ENCODE measurements at regions not wholly inside any gene's neighbourhood (a gene's known extent, or its start where the extent isn't known, plus 50 kb on each side); places are given as distances from the start of the nearest gene placed in this dataset.

DNA sequence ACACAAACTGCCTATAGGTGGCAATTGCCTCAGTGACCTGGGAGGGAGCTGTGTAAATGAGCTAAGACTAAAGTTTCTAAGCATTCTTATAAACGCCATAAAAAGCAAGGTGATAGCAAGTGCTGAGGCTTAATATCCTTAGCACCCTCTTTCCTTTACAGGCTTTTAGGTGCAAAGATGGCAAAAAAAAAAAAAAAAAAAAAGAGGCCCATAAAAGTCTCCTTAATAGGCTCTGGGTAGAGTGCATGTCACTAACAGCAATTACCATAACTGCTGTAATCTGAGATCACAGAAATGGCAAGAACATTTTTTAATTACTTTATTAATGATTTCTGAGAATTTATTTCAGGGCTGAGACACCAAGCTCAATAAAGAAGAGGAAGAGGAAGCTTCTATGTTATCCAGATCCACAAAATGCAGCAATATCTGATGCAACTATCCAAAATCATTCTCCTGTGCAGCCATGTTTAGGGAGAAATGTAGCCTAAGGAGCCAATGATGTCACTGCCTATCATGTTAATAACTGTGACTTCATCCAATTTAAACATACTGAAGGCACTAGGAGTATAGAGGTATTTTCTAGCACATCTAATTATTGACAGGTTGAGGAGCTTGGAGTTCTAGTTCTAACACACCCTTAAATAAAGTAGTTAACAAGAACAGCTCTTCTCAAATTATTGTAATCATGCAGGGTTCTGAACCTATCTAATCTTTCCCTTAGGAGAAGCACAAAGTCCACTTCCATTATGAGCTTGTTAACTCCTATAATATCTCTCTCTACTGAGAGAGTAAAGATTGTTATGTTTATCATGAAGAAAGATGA is 804.3 kb upstream of the ACVR2A start:
- intact Hi-C loops (cut with DNase I) = no loop called here

GRCh38 chr2:147037048-147037447 is 807.8 kb upstream of the ACVR2A start:
- intact Hi-C loops (cut with DNase I) = no loop called here
- DNase-seq = no peak

More for the DNA sequence above, 804.3 kb upstream of the ACVR2A start:
- DNase-seq = no peak

- intact Hi-C loops (cut with DNase I) = no loop called here
- no peak for DNase-seq
Measured at GRCh38 chr2:147033044-147033443, 811.8 kb upstream of the ACVR2A start.

DNA sequence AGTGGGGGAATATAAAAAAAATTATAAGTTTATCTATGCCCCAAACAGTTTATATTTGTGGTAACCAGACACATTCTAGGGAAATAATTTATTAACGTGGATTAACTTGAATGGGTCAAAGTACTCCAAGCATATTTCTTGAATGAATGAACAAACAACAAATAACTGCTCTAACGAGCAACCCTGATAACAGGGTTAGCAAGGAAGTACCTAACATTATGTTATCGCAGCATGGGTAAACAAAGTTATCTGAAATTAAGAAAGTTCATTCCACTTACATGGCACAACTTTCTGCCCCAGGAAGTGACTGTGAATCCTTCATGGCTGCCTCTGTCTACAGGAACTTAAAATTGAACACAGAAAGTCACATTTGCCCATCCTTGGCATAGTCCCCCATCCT is 812.9 kb upstream of the ACVR2A start:
- DNase-seq = no peak
- intact Hi-C loops (cut with DNase I) = no loop called here

GRCh38 chr2:147030966-147031720 is 813.7 kb upstream of the ACVR2A start:
- DNase-seq = no peak
- intact Hi-C loops (cut with DNase I) = no loop called here

GRCh38 chr2:147027436-147027835 is 817.4 kb upstream of the ACVR2A start:
- intact Hi-C loops (cut with DNase I) = no loop called here
- DNase-seq = no peak

- DNase-seq = no peak
- intact Hi-C loops (cut with DNase I) = no loop called here
Measured at GRCh38 chr2:147026664-147027295, 818.0 kb upstream of the ACVR2A start.

GRCh38 chr2:147025646-147026585 is 818.9 kb upstream of the ACVR2A start:
- DNase-seq = no peak
- intact Hi-C loops (cut with DNase I) = no loop called here

DNA sequence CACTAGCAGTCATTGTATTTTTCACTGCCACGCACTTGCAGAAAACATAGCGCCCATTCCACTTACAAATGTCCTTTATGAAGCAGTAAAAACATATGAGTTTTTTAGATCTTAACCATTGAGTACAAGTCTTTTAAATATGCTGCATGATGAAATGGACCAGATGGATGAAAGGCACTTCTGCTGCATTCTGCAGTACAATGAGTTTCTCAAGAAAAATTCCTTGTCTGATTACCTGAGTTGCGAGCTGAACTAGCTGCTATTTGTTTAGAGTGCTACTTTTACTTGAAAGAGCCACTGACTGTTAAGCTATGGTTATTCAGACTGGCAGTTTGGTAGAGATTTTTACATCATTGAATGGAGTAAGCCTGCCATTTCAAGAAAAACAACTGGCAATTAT is 825.5 kb upstream of the ACVR2A start:
- intact Hi-C loops (cut with DNase I) = no loop called here
- no peak for DNase-seq

DNA sequence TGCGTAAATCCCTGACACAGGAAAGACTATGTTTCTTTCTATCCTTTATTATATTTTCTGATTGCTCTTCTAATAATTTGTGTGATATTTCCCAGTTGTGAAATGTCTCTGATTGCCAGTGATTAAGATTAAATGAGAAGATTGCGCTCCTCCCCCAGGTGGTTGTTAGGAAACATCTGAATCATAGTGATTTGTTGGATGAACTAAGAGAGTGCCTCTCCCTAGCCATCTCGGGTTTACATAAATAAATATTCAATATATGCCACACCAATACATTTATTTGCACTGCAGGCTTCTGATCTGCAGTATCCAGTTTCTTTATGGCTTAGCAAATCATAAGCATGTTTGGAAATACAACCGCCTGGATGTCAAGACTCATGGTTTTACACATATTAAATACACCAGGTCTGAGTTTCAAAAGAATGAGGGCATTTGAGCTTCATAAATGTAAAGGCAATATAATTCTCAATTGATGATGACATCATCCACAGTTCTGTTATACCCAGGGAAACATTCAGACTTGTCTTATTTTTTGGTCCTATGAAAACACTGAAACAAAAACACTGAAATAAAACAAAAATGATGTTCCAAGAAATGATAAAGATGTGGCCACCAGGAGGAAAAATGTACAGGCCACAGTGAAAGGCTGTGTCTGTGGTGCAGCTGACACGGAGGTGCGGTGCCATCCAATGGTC is 826.7 kb upstream of the ACVR2A start:
- intact Hi-C loops (cut with DNase I) = no loop called here
- no peak for DNase-seq

GRCh38 chr2:147016181-147016580 is 828.6 kb upstream of the ACVR2A start:
- intact Hi-C loops (cut with DNase I) = no loop called here
- no peak for DNase-seq

- intact Hi-C loops (cut with DNase I) = no loop called here
- DNase-seq = no peak
Measured at GRCh38 chr2:147015591-147015990, 829.2 kb upstream of the ACVR2A start.

GRCh38 chr2:147013696-147014392 is 831.0 kb upstream of the ACVR2A start:
- DNase-seq = no peak
- intact Hi-C loops (cut with DNase I) = no loop called here

GRCh38 chr2:147008481-147008880 is 836.3 kb upstream of the ACVR2A start:
- intact Hi-C loops (cut with DNase I) = no loop called here

DNA sequence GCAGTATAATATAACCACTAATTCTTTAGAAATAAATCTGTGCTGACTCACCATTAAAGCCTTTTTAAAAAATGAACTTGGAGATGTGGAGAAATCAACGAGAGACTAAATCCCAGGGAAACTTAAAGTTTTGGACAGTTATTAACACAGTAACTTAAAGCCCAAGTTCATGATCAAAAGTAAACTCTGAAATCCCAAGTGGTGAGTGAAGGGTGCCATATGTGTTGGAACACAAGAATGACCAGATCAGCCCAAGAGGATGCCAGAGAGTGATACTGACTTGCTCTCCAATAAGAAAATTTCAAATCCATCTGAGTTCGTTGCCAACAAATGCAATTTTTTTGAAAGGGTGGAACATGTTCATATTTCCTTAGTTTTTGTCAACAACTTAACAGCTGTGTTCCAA is 838.1 kb upstream of the ACVR2A start:
- DNase-seq = no peak
- intact Hi-C loops (cut with DNase I) = no loop called here

More at GRCh38 chr2:147008481-147008880, 836.3 kb upstream of the ACVR2A start:
- DNase-seq = no peak

GRCh38 chr2:147003081-147003480 is 841.7 kb upstream of the ACVR2A start:
- DNase-seq = no peak
- intact Hi-C loops (cut with DNase I) = no loop called here

DNA sequence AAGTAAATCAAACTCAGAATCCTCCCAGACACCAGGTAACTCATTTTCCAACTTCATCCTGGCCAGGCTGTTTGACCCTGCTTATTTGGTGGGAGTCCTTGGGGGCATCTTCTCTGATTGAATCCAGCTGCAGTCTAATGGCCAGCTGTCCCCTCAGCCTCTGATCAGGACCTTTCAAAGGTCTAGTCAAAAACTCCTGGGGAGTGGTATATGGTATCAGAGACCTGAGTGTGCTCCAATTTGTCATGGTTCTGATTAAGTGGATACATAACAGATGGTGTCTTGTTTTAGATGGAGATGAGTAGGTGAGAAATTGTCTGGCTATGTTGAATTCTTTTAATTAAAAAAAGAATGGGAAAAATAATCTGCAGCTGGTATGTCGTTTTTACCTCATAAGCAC is 842.6 kb upstream of the ACVR2A start:
- intact Hi-C loops (cut with DNase I) = no loop called here
- no peak for DNase-seq

- intact Hi-C loops (cut with DNase I) = no loop called here
- no peak for DNase-seq
Measured at GRCh38 chr2:147001061-147001460, 843.8 kb upstream of the ACVR2A start.

Data from head of caudate nucleus (tissue), 42 donors.